GM18505 (cell line): ENCODE measurements at regions not wholly inside any gene's neighbourhood (a gene's known extent, or its start where the extent isn't known, plus 50 kb on each side); places are given as distances from the start of the nearest gene placed in this dataset.

ENCODE experiments used
- ATAC-seq: cut with Tn5 transposase; IDR thresholded peaks from one replicate; pipeline ENCODE4 v1.9.1; 2021; ENCODE audit not compliant: unreplicated experiment
- POLR2A ChIP-seq: IDR thresholded peaks from 4 replicates; pipeline ENCODE4 v1.6.1; 2011; ENCODE audit warnings: borderline replicate concordance; ENCODE audit not compliant: insufficient read depth, insufficient read length; ENCODE audit errors: extremely low read depth

GRCh38 chr3:193830791-193831191 lies 237.8 kb downstream of the OPA1 start:
- TF ChIP-seq POLR2A = no peak
- ATAC-seq = no peak

- ATAC-seq = peak; percentile 79
- TF ChIP-seq POLR2A = no peak
These were observed 238.8 kb downstream of the OPA1 start for GRCh38 chr3:193831495-193832455.

GRCh38 chr3:193832833-193833413 lies 239.9 kb downstream of the OPA1 start:
- ATAC-seq = no peak
- no peak for TF ChIP-seq POLR2A

- TF ChIP-seq POLR2A = no peak
- ATAC-seq = no peak
These were observed 240.6 kb downstream of the OPA1 start for GRCh38 chr3:193833592-193833991.

- ATAC-seq = no peak
- no peak for TF ChIP-seq POLR2A
These were observed 242.4 kb downstream of the OPA1 start for GRCh38 chr3:193835414-193835813.

- ATAC-seq = no peak
- TF ChIP-seq POLR2A = no peak
These were observed 243.5 kb downstream of the OPA1 start for GRCh38 chr3:193836511-193836910.

- TF ChIP-seq POLR2A = no peak
- no peak for ATAC-seq
These were observed 243.9 kb downstream of the OPA1 start for GRCh38 chr3:193836918-193837317.

- ATAC-seq = no peak
- no peak for TF ChIP-seq POLR2A
These were observed 244.4 kb downstream of the OPA1 start for GRCh38 chr3:193837347-193837827.

- no peak for TF ChIP-seq POLR2A
- ATAC-seq = no peak
These were observed 247.2 kb downstream of the OPA1 start for GRCh38 chr3:193840111-193840641.

- TF ChIP-seq POLR2A = no peak
- ATAC-seq = no peak
These were observed 248.6 kb downstream of the OPA1 start for GRCh38 chr3:193841581-193841980.

- peak; percentile 60 for ATAC-seq
- peak; percentile 39 for TF ChIP-seq POLR2A
These were observed 249.2 kb downstream of the OPA1 start for GRCh38 chr3:193842029-193842798.

- TF ChIP-seq POLR2A = no peak
- ATAC-seq = no peak
These were observed 249.9 kb downstream of the OPA1 start for GRCh38 chr3:193842832-193843473.
